ENCODE measurements at regions not wholly inside any gene's neighbourhood (a gene's known extent, or its start where the extent isn't known, plus 50 kb on each side); places are given as distances from the start of the nearest gene placed in this dataset.
"Not testable (repeated sequence)": the region's sequence is repeated elsewhere in the genome, so short reads cannot be mapped to it uniquely, and the experiment has no call there.

DNA sequence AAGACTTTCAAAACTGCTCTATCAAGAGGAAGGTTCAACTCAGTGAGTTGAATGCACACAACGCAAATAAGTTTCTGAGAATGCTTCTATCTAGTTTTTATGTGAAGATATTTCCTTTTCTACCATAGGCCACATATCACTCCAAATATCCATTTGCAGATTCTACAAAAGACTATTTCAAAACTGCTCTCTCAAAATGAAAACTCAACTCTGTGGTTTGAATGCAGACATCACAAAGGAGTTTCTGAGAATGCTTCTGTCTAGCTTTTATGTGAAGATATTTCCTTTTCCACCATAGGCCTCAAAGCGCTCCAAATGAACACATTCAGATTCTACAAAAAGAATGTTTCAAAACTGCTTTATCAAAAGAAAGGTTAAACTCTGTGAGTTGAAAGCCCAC, 1093.1 kb upstream of the DEFB115 start:
- DNase-seq (ENCODE audit: low read depth) = not testable (repeated sequence)

DNA sequence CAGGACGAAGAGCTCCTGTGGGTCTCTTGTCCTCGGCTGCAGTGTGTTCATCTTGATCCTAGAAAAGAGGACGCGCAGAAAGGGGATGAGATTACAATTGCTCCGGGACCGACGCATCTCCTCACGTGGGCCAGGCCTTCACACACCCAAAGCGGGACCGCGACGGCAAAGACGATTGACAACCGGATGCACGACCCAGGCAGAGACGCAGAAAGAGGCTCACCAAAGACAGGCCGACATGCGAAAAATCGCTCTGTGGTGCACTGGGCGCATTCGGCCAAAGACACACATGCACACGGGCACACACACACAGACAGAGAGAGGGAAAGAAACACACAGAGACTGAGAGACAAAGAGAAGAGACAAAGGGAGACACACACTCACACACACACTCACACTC, 1089.9 kb upstream of the DEFB115 start:
- DNase-seq (ENCODE audit: low read depth) = no peak

- DNase-seq (ENCODE audit: low read depth) = peak; percentile 20
These were observed 1089.3 kb upstream of the DEFB115 start for GRCh38 chr20:30168025-30168799.

- DNase-seq (ENCODE audit: low read depth) = no peak
These were observed 1088.7 kb upstream of the DEFB115 start for GRCh38 chr20:30168800-30169138.

DNA sequence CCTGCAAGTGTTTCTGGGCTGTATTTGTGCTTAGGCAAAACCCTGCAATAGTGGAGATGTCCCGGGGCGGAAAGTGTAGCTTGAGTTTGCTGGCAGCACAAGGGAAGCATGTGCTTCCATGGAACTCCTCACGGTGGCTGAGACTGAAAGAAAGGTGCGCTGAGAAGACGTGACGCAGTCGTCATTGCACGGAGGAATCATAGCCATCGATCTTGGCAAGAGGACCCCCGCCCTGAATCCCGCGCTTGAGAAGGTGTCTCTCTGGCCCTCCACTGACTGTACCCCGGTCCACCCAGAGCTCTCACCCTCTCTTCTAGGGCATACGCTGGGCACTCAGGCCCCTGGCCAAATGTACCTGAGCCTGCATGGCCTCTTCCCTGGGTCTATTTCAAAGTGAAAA, 1081.8 kb upstream of the DEFB115 start:
- no peak for DNase-seq (ENCODE audit: low read depth)

DNA sequence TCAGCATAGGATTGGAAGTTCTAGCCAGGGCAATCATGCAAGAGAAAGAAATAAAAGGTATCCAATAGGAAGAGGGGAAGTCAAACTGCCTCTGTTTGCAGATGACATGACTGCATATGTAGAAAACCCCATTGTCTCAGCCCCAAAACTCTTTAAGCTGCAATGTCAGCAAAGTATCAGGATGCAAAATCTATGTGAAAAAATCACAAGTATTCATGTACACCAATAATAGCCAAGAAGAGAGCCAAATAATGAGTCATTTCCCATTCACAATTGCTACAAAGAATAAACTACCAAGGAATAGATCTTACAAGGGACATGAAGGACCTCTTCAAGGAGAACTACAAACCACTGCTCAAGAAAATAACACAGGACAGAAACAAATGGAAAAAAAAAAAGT, 1074.3 kb upstream of the DEFB115 start:
- not testable (repeated sequence) for DNase-seq (ENCODE audit: low read depth)

- not testable (repeated sequence) for DNase-seq (ENCODE audit: low read depth)
These were observed 1065.7 kb upstream of the DEFB115 start for GRCh38 chr20:30191785-30192184.

GRCh38 chr20:30234477-30234876, 1023.0 kb upstream of the DEFB115 start:
- not testable (repeated sequence) for DNase-seq (ENCODE audit: low read depth)

- DNase-seq (ENCODE audit: low read depth) = not testable (repeated sequence)
These were observed 982.4 kb upstream of the DEFB115 start for GRCh38 chr20:30275073-30275472.

DNA sequence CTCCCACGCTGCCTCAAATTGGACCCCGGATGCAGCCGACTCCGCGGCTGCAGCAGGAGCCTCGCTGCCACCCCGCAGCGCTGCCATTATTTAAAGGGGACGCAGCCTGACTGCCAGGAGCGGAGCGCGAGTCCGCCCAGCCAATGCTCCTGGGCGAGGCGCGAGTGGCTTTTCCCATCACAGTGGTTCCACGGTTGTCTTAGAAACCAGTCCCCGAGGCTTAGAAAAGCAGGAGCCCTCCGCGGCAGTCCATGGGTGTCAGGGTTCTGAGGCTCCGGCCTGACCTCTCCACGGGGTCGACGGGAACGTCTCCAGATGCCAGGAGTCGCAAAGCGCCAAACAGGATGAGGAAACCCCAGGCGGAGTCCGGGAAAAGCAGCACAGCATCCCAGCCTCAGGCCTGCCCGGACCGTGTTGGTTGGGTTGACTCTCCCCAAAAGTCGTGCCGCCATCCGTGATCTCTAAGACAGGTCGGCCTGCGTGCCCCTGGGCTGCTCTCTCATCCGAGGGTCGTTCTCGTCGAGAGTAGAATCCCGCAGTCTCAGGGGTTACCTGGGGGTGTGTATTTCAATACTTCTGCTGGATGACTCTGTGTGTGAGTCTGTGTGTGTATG, 975.8 kb upstream of the DEFB115 start:
- no peak for DNase-seq (ENCODE audit: low read depth)

DNA sequence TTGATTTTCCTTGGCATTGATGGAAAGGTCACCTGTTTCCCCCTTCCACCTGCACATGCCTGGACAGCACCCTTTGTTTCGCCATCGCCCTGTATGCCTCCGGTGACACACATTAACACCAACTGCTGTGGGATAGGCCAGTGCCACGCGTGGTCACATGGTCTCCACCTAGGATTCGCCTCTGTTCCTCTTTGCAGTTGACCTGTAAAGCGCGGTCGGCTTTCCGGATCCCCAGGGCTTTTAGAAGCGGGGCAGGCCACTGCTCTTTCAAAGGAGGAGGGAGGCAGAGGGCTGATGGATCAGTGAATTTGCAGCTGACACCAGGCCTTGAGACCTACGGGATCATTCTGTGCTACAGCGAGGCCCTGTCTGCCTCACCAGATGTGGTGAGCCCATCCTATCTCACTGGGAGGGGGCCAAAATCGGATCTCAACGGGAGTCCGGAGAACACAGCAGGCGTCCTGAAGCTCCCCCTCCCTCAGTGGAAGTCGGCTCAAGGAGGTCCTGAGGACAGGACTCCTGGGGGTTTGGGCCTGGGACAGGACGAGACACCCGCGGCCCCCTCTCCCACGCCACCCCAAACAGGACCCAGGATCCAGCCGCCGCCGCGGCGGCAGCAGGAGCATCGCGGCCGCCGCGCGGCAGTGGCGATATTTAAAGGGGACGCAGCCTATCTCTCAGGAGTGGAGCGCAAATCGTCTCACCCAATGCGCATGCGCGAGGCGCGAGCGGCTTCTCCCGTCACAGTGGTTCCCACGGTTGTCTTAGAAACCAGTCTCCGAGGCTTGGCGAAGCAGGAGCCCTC, 973.8 kb upstream of the DEFB115 start:
- peak; percentile 76 for DNase-seq (ENCODE audit: low read depth)

- DNase-seq (ENCODE audit: low read depth) = no peak
These were observed 973.1 kb upstream of the DEFB115 start for GRCh38 chr20:30284281-30284905.

DNA sequence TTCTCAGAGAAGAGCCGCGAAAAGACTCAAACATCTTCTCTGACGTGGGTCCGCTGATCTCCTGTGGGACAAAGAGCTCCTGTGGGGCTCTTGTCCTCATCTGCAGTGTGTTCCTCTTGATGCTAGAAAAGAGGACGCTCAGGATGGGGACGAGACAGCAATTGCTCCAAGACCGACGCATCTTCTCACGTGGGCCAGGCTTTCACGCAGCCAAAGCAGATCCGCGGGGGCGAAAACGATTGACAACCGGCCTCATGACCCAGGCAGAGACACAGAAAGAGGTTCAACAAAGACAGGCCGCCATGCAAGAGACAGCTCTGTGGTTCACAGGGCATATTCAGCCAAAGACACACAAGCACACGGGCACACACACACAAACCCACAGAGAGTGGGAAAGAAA, 971.8 kb upstream of the DEFB115 start:
- no peak for DNase-seq (ENCODE audit: low read depth)

GRCh38 chr20:30286157-30286556, 971.3 kb upstream of the DEFB115 start:
- no peak for DNase-seq (ENCODE audit: low read depth)

DNA sequence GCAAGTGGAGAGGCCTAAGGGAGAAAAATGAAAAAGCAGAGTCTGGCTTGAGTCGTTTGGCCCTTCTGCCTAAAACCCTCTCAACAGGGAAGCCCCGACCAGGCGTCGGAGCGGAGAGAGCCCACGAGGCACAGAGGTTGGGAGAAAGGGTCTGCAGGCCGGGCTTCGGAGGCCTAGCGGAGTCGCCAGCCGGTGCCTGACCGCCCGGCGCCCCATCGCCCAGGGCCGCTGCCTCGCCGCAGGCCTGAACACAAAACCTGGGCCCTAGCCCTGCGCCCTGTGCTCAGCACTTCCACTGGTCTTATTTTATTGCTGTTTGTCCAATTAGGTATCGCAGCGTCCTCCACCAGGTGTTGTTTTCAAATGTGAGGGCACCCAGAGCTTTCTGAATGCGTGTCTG, 970.0 kb upstream of the DEFB115 start:
- DNase-seq (ENCODE audit: low read depth) = not testable (repeated sequence)

DNA sequence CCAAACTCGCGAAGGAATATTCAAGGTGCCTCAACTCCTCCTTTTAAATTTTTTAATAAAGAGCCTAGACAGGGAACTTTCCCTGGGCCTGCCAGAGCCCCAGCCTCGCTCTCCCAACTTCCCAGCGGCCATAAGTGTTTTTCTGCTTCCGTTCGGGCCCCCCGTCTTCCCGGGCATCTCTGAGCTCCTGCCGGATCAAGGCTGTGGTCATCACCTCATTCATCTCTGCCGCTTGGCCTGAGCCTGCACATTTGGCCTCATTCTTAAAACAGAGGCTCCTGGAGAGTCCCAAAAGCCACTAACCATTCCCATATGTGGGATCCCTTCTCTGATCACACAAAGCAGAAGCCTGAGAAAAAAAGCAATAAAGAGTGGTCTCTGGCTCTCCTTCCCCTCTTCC, 969.1 kb upstream of the DEFB115 start:
- DNase-seq (ENCODE audit: low read depth) = no peak

DNA sequence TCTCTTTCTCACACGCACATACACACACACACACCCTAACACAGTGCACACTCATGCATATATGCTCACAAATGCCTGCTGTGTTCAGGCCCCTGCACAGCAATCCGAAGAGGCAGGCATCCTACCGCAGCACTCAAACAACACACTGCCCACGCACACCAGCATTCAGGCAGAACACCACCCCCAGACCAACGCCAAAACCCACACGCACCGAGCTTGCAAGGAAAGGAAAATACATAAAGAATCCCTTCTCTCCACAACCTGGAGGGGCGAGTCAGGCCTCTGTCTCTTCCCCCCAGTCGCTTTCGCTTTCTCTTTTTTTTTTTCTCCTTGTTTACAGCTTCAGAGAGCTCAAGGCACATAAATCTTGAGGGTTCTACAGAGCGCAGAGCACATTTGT, 968.4 kb upstream of the DEFB115 start:
- not testable (repeated sequence) for DNase-seq (ENCODE audit: low read depth)

DNA sequence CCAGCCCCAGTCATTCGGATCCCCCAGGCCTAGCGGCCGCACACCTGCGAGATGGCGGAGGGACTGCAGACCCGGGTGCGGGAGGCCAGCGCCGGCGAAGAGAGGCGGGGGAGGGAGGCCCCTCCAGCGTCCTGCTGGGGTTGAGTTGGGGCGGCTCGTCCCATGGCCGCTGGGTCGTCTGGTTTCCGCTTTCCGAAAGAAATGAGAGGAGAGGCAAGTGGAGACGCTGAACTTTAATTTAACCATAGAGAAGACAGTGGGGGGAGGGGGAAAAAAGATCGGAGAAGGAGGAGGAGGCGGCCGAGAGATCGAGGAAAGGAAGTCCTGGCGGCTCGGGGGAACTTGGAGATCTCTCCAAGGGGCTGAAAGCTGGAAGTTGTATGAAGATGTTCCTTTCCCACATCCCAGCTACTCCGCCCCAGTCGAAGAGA, 967.7 kb upstream of the DEFB115 start:
- DNase-seq (ENCODE audit: low read depth) = not testable (repeated sequence)

DNA sequence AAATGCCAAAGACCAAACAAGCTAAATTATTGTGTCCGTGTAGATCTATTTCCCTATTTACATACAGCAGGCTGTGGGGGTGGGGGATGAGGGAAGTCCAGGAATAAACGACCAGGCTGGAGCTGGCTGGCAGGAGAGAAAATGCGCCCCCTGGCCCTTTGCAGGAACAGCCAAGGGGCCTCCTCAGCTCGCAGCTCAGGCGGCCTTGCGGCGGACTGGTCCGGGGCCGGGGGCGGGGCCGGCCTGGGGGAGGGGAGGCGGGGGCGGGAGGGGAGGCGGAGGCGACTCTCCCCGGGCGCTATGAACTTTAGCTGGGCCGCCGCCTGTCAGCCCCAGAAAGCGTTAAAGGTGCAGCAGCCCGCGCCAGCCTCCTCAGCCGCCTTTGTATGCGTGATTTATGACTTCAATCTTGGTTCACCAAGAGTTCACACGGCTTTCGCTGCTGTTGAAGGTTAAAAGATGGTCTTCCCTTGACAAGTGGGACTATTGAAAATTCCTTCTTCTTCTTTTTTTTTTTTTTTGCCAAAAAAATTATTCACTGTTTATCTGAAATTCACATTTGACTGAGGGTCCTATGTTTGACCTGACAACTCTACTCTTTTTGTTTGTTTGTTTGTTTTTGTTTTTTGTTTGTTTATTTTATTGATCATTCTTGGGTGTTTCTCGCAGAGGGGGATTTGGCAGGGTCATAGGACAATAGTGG, 967.0 kb upstream of the DEFB115 start:
- not testable (repeated sequence) for DNase-seq (ENCODE audit: low read depth)

DNA sequence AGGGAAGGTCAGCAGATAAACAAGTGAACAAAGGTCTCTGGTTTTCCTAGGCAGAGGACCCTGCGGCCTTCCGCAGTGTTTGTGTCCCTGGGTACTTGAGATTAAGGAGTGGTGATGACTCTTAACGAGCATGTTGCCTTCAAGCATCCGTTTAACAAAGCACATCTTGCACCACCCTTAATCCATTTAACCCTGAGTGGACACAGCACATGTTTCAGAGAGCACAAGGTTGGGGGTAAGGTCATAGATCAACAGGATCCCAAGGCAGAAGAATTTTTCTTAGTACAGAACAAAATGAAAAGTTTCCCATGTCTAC, 966.4 kb upstream of the DEFB115 start:
- DNase-seq (ENCODE audit: low read depth) = not testable (repeated sequence)

GRCh38 chr20:30291686-30292085, 965.8 kb upstream of the DEFB115 start:
- not testable (repeated sequence) for DNase-seq (ENCODE audit: low read depth)

- DNase-seq (ENCODE audit: low read depth) = not testable (repeated sequence)
These were observed 962.1 kb upstream of the DEFB115 start for GRCh38 chr20:30295396-30295795.
